ENCODE measurements at regions not wholly inside any gene's neighbourhood (a gene's known extent, or its start where the extent isn't known, plus 50 kb on each side); places are given as distances from the start of the nearest gene placed in this dataset.

GRCh38 chr5:63439537-63439936 lies 522.7 kb downstream of the HTR1A start:
- H3K27me3 ChIP-seq: no peaks in the 10 kb centered on the region
- intact Hi-C loops (cut with DNase I): no loop called here
- TF ChIP-seq POLR2A (IDR thresholded peaks at IDR 0.05) (no peak), CTCF (IDR thresholded peaks at IDR 0.05) (no peak)
- no peak overlapping the region for H3K27ac ChIP-seq
- ATAC-seq: no peak
- H3K4me3 ChIP-seq: no peak overlapping the region
- WGBS, 2 donors: 67 to 81% methylated on average over 3 of the region's 3 CpGs
- peaks cover 6% of the 10 kb centered on the region for H3K4me1 ChIP-seq
- H3K36me3 ChIP-seq (replicated peaks in 1 of 2; ENCODE audit: insufficient read depth in 1 of 2, low read depth in 2 of 2): no peaks in the 10 kb centered on the region
- H3K9me3 ChIP-seq: no peaks in the 10 kb centered on the region
- DNase-seq: no peak

GRCh38 chr5:63409737-63410136 lies 552.5 kb downstream of the HTR1A start:
- intact Hi-C loops (cut with DNase I): no loop called here

DNA sequence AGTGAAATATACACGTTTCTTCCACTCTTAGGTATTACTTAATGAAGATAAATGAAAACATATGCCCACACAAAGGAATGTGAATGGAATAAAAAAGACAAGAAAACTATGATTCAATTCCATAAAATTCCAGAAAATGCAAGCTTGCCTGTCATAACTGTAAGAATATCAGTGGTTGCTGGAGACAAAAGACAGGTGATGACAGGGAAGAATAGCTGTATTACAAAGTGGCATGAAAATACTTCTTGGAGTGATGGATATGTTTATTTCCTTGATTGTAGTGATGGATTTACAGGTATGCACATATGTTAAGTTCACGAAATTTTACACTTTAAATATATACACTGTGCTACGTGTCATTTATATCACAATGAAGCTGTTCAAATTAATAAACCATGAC lies 553.3 kb downstream of the HTR1A start:
- intact Hi-C loops (cut with DNase I): no loop called here
- H3K9me3 ChIP-seq: no peaks in the 10 kb centered on the region
- WGBS, 2 donors: 30 to 38% methylated on average over 3 of the region's 3 CpGs
- ATAC-seq (no peak), DNase-seq (no peak)
- H3K27ac ChIP-seq: no peak overlapping the region
- no peaks in the 10 kb centered on the region for H3K4me1 ChIP-seq
- H3K27me3 ChIP-seq: no peaks in the 10 kb centered on the region
- H3K4me3 ChIP-seq: no peak overlapping the region
- TF ChIP-seq CTCF (IDR thresholded peaks at IDR 0.05): no peak
- no peak for TF ChIP-seq POLR2A (IDR thresholded peaks at IDR 0.05)
- H3K36me3 ChIP-seq (replicated peaks in 1 of 2; ENCODE audit: insufficient read depth in 1 of 2, low read depth in 2 of 2): no peaks in the 10 kb centered on the region

More at GRCh38 chr5:63409737-63410136, 552.5 kb downstream of the HTR1A start:
- Histone ChIP-seq H3K4me3 (no peak overlapping the region), H3K36me3 (replicated peaks in 1 of 2; ENCODE audit: insufficient read depth in 1 of 2, low read depth in 2 of 2) (no peaks in the 10 kb centered on the region), H3K27ac (no peak overlapping the region), H3K4me1 (no peaks in the 10 kb centered on the region), H3K9me3 (no peaks in the 10 kb centered on the region), H3K27me3 (no peaks in the 10 kb centered on the region)
- no peak for TF ChIP-seq POLR2A (IDR thresholded peaks at IDR 0.05)
- TF ChIP-seq CTCF (IDR thresholded peaks at IDR 0.05): no peak
- DNase-seq (no peak), ATAC-seq (no peak)
- 49 to 57% methylated on average over 4 of the region's 4 CpGs for WGBS, 2 donors

DNA sequence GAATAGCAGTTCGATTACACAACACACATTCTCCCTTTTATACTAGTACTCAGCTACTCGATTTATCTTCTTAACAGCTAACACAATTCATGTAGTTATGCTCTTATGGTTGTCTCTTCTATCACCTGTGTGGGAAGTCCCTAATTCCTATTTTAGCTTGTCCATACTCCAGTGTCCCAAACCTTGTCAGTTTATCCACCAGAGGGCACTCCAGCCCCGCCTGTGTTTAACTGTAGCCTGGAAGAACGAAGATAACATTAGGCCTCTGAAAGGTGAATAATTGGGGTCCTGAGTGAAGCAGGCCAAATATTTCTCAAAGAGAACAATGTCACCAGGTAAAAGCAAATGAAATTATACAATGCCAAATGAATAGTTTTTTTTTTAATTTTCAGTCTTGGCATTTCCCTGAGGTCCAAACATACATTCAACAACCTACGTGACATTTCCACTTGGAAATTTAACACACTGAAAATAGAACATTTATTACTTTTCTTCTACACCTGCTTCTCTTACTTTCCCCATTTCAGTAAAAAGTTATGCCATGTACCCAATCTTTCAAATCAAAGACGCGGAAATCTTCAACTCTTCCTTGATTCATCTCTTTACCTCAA lies 560.7 kb downstream of the HTR1A start:
- ATAC-seq: peak; percentile 80
- intact Hi-C loops (cut with DNase I): no loop called here
- H3K36me3 ChIP-seq (replicated peaks in 1 of 2; ENCODE audit: insufficient read depth in 1 of 2, low read depth in 2 of 2): no peaks in the 10 kb centered on the region
- H3K9me3 ChIP-seq: no peaks in the 10 kb centered on the region
- WGBS, 2 donors: 41 to 42% methylated on average over 7 of the region's 7 CpGs
- TF ChIP-seq POLR2A (IDR thresholded peaks at IDR 0.05) (no peak), CTCF (IDR thresholded peaks at IDR 0.05) (peak; percentile 63 to 83 (median 71))
- no peaks in the 10 kb centered on the region for H3K4me1 ChIP-seq
- H3K4me3 ChIP-seq: no peak overlapping the region
- no peak overlapping the region for H3K27ac ChIP-seq
- DNase-seq: peak; percentile 60 to 79 (median 70)
- no peaks in the 10 kb centered on the region for H3K27me3 ChIP-seq

DNA sequence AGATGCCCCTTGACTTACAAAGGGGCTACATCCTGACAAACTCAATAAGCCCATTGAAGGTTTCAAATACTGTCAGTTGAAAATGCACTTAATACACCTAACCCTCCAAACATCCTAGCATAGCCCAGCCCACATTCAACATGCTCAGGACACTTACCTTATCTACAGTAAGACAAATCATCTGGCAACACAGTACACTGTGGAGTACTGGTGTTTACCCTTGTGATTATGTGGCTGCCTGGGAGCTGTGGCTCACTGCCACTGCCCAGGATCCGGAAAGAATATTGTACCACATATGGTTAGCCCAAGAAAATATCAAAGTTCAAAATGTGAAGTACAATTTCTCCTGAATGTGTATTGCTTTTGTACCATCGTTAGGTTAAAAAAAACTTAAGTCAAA lies 562.2 kb downstream of the HTR1A start:
- no peak for ATAC-seq
- intact Hi-C loops (cut with DNase I): no loop called here
- Histone ChIP-seq H3K36me3 (replicated peaks in 1 of 2; ENCODE audit: insufficient read depth in 1 of 2, low read depth in 2 of 2) (no peaks in the 10 kb centered on the region), H3K27me3 (no peaks in the 10 kb centered on the region), H3K9me3 (no peaks in the 10 kb centered on the region), H3K4me3 (no peak overlapping the region), H3K4me1 (no peaks in the 10 kb centered on the region), H3K27ac (no peak overlapping the region)
- WGBS, 2 donors: 21 to 23% methylated on average over 2 of the region's 2 CpGs
- TF ChIP-seq CTCF (IDR thresholded peaks at IDR 0.05): no peak
- peak in 2 of 4 donors; percentile 2 to 7 for DNase-seq
